GM19328 (cell line): ENCODE measurements at regions not wholly inside any gene's neighbourhood (a gene's known extent, or its start where the extent isn't known, plus 50 kb on each side); places are given as distances from the start of the nearest gene placed in this dataset.
"Not testable (repeated sequence)": the region's sequence is repeated elsewhere in the genome, so short reads cannot be mapped to it uniquely, and the experiment has no call there.

Source experiments
- ATAC-seq: cut with Tn5 transposase; IDR thresholded peaks from one replicate; pipeline ENCODE4 v1.9.1; 2021; ENCODE audit warnings: mild to moderate bottlenecking, moderate library complexity; ENCODE audit not compliant: unreplicated experiment

DNA sequence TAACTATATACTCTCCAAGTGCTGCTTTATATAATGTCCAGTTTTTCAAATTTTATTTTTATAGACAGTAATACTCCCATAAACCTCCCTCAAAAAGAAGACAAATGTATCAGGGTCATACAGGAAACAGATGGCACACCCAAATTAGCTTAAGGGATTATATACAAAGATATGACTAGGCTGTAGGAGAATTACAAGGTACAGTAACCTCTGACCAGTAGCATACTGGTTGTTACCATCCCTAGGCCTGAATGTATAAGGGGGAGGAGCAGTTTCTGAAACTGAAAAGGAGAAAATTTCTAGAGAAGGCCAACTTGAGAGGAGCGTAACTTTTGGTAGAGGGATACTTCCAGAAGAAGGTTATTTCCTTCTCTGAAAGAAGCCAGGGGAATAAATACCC is 122.6 kb upstream of the NBPF19 start:
- not testable (repeated sequence) for ATAC-seq

GRCh38 chr1:149354579-149354978 is 120.3 kb upstream of the NBPF19 start:
- not testable (repeated sequence) for ATAC-seq

DNA sequence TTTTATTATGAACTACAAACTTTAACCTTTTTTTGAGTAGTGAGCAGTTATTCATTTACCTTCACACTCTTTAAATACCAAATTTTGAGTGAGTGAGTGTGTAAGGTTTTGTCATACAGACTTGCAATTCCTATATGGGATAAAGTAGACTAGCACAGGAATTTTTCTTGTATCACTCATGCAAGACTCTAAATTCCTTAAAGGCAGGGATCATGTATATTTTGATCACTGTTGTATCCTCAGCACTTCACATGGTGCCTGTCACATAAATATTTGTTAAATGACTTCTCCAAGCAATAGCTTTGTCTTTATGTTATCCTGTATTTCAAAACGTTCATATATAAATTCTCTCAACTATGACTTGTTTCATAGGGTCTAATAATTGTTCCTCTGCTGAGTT is 119.1 kb upstream of the NBPF19 start:
- ATAC-seq = not testable (repeated sequence)

DNA sequence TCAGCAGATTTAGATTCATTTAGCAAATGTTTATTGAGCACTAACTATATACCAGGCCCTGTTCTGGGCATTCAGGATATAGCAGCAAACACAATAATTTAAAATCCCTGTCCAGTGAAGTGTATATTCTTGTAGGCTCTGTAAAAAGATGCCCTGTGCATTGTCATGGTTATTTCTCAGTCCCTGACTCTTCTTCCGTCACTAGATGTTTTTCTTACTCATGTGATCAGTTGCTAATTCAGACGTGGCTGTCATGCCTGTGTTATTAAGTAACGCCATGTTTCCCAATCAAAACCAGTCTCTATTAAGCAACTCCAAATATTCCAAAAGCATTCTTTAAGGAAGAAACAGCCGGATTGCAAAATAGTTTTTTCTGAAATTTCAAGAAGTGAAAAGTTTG is 118.7 kb upstream of the NBPF19 start:
- ATAC-seq = not testable (repeated sequence)

GRCh38 chr1:149360351-149360750 is 114.5 kb upstream of the NBPF19 start:
- not testable (repeated sequence) for ATAC-seq

DNA sequence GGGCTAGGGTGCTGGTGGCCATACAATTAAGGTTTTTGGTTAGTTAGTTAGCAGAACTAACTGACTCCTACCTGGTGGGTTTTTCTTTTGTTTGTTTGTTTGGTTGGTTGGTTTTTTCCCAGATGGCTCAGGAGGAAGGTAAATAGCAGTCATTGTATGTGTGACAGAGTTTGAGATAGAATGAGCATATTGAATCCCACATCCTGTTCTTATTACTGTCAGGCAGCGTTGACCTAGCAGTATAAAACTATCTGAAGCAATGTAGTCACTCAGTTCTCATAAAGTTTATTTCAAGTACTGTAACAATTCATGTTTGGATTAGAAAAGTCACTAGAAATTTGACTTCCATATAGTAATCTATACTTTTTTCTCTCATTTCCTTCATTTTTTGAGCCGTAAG is 113.5 kb upstream of the NBPF19 start:
- not testable (repeated sequence) for ATAC-seq

DNA sequence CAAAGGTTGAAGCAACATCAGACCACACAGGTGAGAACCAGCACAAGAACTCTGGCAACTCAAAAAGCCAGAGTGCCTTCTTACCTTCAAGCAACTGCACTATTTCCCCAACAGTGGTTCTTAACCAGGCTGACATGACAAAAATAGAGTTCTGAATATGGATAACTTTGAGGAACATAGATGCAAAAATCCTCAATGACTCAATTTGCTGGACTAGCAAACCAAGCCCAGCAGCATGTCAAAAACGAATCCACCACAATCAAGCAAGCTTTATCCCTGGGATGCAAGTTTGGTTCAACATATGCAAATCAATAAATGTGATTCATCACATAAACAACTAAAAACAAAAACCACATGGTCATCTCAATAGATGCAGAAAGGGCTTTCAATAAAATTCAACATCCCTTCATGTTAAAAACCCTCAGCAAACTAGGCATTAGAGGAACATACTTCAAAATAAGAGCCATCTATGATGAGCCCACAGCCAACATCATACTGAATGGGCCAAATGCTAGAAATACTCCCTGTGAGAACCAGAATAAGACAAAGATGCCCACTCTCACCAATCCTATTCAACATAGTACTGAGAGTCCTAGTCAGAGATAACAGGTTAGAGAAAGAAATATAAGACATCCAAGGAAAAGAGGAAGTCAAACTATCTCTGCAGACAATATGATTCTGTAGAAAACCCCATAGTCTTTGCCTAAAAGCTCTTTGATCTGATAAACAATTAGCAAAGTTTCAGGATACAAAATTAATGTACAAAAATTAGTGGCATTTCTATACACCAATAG is 110.5 kb upstream of the NBPF19 start:
- not testable (repeated sequence) for ATAC-seq

- not testable (repeated sequence) for ATAC-seq
Measured at GRCh38 chr1:149366402-149366801, 108.4 kb upstream of the NBPF19 start.

GRCh38 chr1:149367472-149368044 is 107.3 kb upstream of the NBPF19 start:
- ATAC-seq = not testable (repeated sequence)

- not testable (repeated sequence) for ATAC-seq
Measured at GRCh38 chr1:149368337-149368736, 106.5 kb upstream of the NBPF19 start.

- not testable (repeated sequence) for ATAC-seq
Measured at GRCh38 chr1:149369081-149369480, 105.8 kb upstream of the NBPF19 start.

DNA sequence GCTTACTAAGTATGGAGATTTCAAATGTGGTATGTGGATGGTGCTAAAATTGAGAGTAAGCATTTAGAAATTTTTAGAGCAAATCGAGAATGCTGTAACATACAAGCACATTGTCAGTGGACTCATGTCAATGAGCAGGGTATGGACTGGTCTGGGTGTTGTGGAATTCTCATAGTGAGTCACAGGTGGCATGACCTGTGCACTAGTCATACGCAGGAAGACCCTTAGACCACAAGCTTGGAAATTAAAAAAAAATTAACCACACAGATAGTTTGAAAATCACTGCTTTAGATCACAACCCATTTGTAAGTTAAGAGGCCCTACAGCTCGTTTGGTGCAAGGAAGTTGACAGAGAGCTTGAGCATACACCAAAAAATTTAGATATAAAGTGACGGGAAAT is 102.9 kb upstream of the NBPF19 start:
- ATAC-seq = not testable (repeated sequence)

DNA sequence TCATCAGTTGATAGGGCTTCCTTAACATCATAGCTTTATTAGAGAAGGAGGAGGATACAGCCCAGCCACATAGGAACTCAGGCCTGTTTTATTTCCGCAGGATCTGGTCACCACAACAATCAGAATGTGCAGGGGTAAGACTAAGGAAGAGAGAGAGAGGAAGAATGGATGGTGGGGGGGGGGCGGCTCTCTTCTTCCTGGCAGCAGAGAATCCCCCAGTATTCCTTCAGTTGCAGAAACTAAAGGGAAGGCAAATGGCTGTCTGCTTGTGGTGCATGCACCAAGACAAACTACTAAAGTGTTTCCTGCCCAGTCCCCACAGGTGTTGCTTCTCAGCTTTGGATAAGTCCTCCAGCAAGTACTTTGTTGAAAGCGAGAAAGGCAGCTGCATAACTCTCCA is 96.4 kb upstream of the NBPF19 start:
- not testable (repeated sequence) for ATAC-seq

GRCh38 chr1:149390173-149390926 is 84.5 kb upstream of the NBPF19 start:
- ATAC-seq = not testable (repeated sequence)

GRCh38 chr1:149390931-149391330 is 83.9 kb upstream of the NBPF19 start:
- not testable (repeated sequence) for ATAC-seq

GRCh38 chr1:149395802-149396201 is 79.0 kb upstream of the NBPF19 start:
- not testable (repeated sequence) for ATAC-seq

DNA sequence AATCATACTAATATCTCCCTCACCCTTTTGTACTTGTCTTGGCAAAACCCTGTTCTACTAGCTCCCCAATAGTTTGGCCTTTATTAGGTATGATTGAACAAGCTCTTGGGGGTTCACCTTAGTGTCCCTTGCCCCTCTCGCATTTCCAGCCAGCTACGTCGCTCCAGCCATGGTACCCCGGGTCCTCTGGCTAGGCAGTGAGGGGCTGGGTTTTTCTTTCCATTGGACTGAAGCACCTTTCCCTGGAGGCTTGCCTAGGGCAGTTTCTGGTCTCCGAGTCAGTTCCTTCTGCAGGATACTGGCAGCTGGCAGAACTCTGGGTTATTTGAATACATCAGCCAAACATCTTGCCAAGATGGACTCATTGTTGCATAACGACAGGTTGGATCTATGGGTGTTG is 76.3 kb upstream of the NBPF19 start:
- not testable (repeated sequence) for ATAC-seq

GRCh38 chr1:149408404-149408803 is 66.4 kb upstream of the NBPF19 start:
- not testable (repeated sequence) for ATAC-seq

GRCh38 chr1:149415373-149415772 is 59.5 kb upstream of the NBPF19 start:
- ATAC-seq = not testable (repeated sequence)

DNA sequence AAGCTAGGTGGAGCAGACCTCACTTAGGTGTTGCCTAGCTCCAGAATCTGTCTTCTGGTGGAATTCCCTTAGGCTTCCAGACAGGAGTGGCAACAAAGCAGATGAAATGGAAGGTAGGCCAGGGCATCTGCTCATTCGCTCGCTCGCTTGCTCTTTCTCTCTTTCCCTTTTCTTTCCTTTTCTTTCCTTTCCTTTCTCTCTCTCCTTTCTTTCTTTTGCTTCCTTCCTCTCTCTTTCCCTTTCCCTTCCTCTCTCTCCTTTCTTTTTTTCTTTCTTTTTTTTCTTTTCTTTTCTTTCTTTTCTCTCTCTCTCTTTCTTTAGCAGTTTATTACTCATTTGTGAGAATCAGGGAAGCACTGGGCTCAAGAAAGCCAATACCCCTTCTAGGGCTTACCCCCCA is 56.1 kb upstream of the NBPF19 start:
- ATAC-seq = not testable (repeated sequence)

- ATAC-seq = not testable (repeated sequence)
Measured at GRCh38 chr1:149423122-149423521, 51.7 kb upstream of the NBPF19 start.
